BJ (cell line): ENCODE measurements at regions not wholly inside any gene's neighbourhood (a gene's known extent, or its start where the extent isn't known, plus 50 kb on each side); places are given as distances from the start of the nearest gene placed in this dataset.

Source experiments
- CTCF ChIA-PET: fragments of 350-600 bp; formaldehyde crosslinking; extraction: SDS; loops from one replicate; lab custom pipeline; 2021; ENCODE audit warnings: antibody characterized with exemption, inconsistent platforms; lab: Yijun Ruan, JAX
- POLR2A ChIA-PET: fragments of 300-600 bp; sonication (Branson Sonifier 250); formaldehyde crosslinking; extraction: SDS; loops from one replicate; lab custom pipeline; 2021; ENCODE audit warnings: antibody characterized with exemption; lab: Charles Lee
- DNase-seq: peaks from one replicate; pipeline ENCODE4 v3.0.0-alpha.2; 2011; ENCODE audit warnings: low read depth
- H3K27me3 ChIP-seq: 2 replicates; pipeline ENCODE4 v1.6.0; 2011; ENCODE audit warnings: low read length; ENCODE audit not compliant: control insufficient read depth, insufficient read depth
- H3K36me3 ChIP-seq: 2 replicates; pipeline ENCODE4 v1.5.1; 2011; ENCODE audit warnings: low read length; ENCODE audit not compliant: control insufficient read depth, insufficient read depth
- H3K4me3 ChIP-seq: 2 replicates; pipeline ENCODE4 v1.5.1; 2011; ENCODE audit warnings: low read depth, mild to moderate bottlenecking, control low read depth, low read length
- CTCF ChIP-seq: IDR thresholded peaks from 2 replicates; pipeline ENCODE4 v1.5.1; 2011; ENCODE audit warnings: low read depth, mild to moderate bottlenecking, control low read depth, inconsistent platforms, low read length, moderate library complexity; ENCODE audit not compliant: insufficient read depth

GRCh38 chr20:10965936-10966470 lies 292.2 kb upstream of the JAG1 start:
- DNase-seq, result no peak
- Histone ChIP-seq H3K36me3 (no peaks in the 10 kb centered on the region), H3K4me3 (no peak overlapping the region), H3K27me3 (no peaks in the 10 kb centered on the region)
- no peak for TF ChIP-seq CTCF
- POLR2A ChIA-PET, result no interaction called here
- CTCF ChIA-PET, result interaction anchor here (0.6 to 1.2 kb wide), 2 partner anchors 18 to 306 kb away, joined by 3 to 4 read pairs; no protein-coding TSS in a partner anchor

- DNase-seq, result no peak
Measured at GRCh38 chr20:10970109-10970508, 296.3 kb upstream of the JAG1 start.

GRCh38 chr20:10971096-10971495 lies 297.3 kb upstream of the JAG1 start:
- ChIA-PET CTCF (no interaction called here), POLR2A (no interaction called here)
- Histone ChIP-seq H3K36me3 (no peaks in the 10 kb centered on the region), H3K27me3 (no peaks in the 10 kb centered on the region), H3K4me3 (no peak overlapping the region)
- DNase-seq, result no peak
- no peak for TF ChIP-seq CTCF

More at GRCh38 chr20:10970109-10970508, 296.3 kb upstream of the JAG1 start:
- H3K4me3 ChIP-seq, result no peak overlapping the region
- TF ChIP-seq CTCF, result no peak
- ChIA-PET CTCF (no interaction called here), POLR2A (no interaction called here)
- no peaks in the 10 kb centered on the region for H3K36me3 ChIP-seq
- no peaks in the 10 kb centered on the region for H3K27me3 ChIP-seq

- Histone ChIP-seq H3K4me3 (no peak overlapping the region), H3K27me3 (no peaks in the 10 kb centered on the region), H3K36me3 (no peaks in the 10 kb centered on the region)
- no peak for TF ChIP-seq CTCF
- CTCF ChIA-PET, result no interaction called here
- POLR2A ChIA-PET, result no interaction called here
- DNase-seq, result no peak
Measured at GRCh38 chr20:10972219-10972860, 298.5 kb upstream of the JAG1 start.

GRCh38 chr20:10976051-10976450 lies 302.3 kb upstream of the JAG1 start:
- Histone ChIP-seq H3K4me3 (no peak overlapping the region), H3K36me3 (no peaks in the 10 kb centered on the region), H3K27me3 (no peaks in the 10 kb centered on the region)
- TF ChIP-seq CTCF, result no peak
- CTCF ChIA-PET, result interaction anchor here (0.5 kb wide), 1 partner anchor 260 kb away, joined by 3 read pairs; no protein-coding TSS in a partner anchor
- no peak for DNase-seq
- POLR2A ChIA-PET, result no interaction called here
